ENCODE measurements at regions not wholly inside any gene's neighbourhood (a gene's known extent, or its start where the extent isn't known, plus 50 kb on each side); places are given as distances from the start of the nearest gene placed in this dataset.

- TF ChIP-seq CTCF (IDR thresholded peaks at IDR 0.05; ENCODE audit: insufficient read depth, low read depth, low read length) = no peak
- DNase-seq (ENCODE audit: low read depth) = no peak
- H3K4me3 ChIP-seq (ENCODE audit: low read depth, low read length) = no peak overlapping the region
Measured at GRCh38 chr2:139469985-139470384, 689.8 kb upstream of the NXPH2 start.

GRCh38 chr2:139465789-139466188 lies 685.6 kb upstream of the NXPH2 start:
- no peak overlapping the region for H3K4me3 ChIP-seq (ENCODE audit: low read depth, low read length)
- TF ChIP-seq CTCF (IDR thresholded peaks at IDR 0.05; ENCODE audit: insufficient read depth, low read depth, low read length) = no peak
- DNase-seq (ENCODE audit: low read depth) = no peak

- no peak overlapping the region for H3K4me3 ChIP-seq (ENCODE audit: low read depth, low read length)
- TF ChIP-seq CTCF (IDR thresholded peaks at IDR 0.05; ENCODE audit: insufficient read depth, low read depth, low read length) = no peak
- no peak for DNase-seq (ENCODE audit: low read depth)
Measured at GRCh38 chr2:139457873-139458272, 677.7 kb upstream of the NXPH2 start.

- no peak for DNase-seq (ENCODE audit: low read depth)
- no peak for TF ChIP-seq CTCF (IDR thresholded peaks at IDR 0.05; ENCODE audit: insufficient read depth, low read depth, low read length)
- H3K4me3 ChIP-seq (ENCODE audit: low read depth, low read length) = no peak overlapping the region
Measured at GRCh38 chr2:139454251-139454650, 674.1 kb upstream of the NXPH2 start.

- H3K4me3 ChIP-seq (ENCODE audit: low read depth, low read length) = no peak overlapping the region
- DNase-seq (ENCODE audit: low read depth) = no peak
- no peak for TF ChIP-seq CTCF (IDR thresholded peaks at IDR 0.05; ENCODE audit: insufficient read depth, low read depth, low read length)
Measured at GRCh38 chr2:139439100-139439499, 658.9 kb upstream of the NXPH2 start.

GRCh38 chr2:139438478-139438877 lies 658.3 kb upstream of the NXPH2 start:
- no peak for TF ChIP-seq CTCF (IDR thresholded peaks at IDR 0.05; ENCODE audit: insufficient read depth, low read depth, low read length)
- H3K4me3 ChIP-seq (ENCODE audit: low read depth, low read length) = no peak overlapping the region
- peak; percentile 1 for DNase-seq (ENCODE audit: low read depth)

GRCh38 chr2:139427164-139427563 lies 647.0 kb upstream of the NXPH2 start:
- no peak for TF ChIP-seq CTCF (IDR thresholded peaks at IDR 0.05; ENCODE audit: insufficient read depth, low read depth, low read length)
- H3K4me3 ChIP-seq (ENCODE audit: low read depth, low read length) = no peak overlapping the region
- no peak for DNase-seq (ENCODE audit: low read depth)
